Amygdala (tissue), 56 donors: ENCODE measurements at regions not wholly inside any gene's neighbourhood (a gene's known extent, or its start where the extent isn't known, plus 50 kb on each side); places are given as distances from the start of the nearest gene placed in this dataset.
"Not testable (repeated sequence)": the region's sequence is repeated elsewhere in the genome, so short reads cannot be mapped to it uniquely, and the experiment has no call there.

Experiments
- DNase-seq, 56 donors: peaks; one replicate each; lab custom pipeline; 2025; lab: John Stamatoyannopoulos, UW

- peak in 52 of 56 donors; percentile 4 to 82 (median 52) for DNase-seq
Observed at GRCh38 chr13:94825507-94825906, 113.2 kb upstream of the SOX21 start.

DNA sequence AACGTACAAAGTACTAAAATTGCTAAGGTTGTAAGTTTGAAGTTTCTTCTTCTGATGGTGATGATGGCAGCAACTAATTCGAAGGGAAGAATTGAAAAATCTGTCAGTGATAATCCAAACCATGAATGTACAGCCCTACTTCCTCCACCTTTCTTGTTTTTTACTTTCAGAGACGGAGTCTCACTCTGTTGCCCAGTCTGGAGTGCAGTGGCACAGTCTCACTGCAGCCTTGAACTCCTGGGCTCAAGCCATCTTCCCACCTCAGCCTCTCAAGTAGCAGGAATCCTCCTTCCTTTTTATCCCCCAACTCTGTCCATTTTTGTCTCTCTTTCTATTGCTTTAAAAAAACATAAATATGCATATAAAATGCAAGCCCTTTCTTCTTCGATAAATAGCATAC lies 112.3 kb upstream of the SOX21 start:
- DNase-seq: no peak

- no peak for DNase-seq
Observed at GRCh38 chr13:94822356-94822755, 110.0 kb upstream of the SOX21 start.

DNA sequence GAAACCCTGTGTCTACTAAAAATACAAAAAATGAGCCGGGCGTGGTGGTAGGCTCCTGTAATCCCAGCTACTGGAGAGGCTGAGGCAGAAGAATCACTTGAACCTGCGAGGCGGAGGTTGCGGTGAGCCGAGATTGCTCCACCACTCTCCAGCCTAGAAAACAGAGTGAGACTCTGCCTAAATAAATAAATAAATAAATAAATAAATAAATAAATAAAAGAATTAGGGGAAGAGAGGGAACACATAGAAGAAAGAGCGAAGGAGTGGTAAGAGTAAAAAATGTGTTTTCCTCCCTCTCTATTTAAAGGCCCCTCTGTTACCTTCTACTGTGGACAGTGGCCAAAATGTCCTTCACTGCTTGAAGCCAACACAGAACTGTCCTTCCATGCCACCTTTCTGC lies 103.9 kb upstream of the SOX21 start:
- no peak for DNase-seq

DNA sequence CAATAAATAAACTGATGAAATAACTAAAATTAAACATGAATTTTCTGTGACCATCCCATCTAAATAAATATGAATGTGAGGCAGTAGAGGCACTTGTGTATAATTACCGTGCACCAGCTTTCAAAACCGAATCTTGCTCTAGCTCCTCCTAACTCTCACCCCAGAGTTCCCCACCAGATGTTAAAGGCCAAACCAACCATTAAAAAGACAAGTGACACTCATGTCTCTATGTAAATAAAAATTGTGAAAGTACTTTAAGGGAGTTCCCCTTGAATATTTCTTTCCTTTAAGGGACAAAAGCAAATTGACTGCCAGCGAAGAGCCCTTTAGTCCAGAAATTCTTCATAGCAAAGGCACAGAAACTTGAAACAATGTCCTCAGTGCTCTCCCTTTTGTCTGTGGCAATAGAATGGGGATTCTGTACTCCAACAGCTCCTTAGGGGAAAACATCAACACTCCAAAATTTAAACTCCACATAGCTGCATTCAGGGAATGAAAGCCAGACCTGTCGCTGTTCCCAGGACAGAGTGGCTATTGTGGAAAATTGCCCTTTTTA lies 101.7 kb upstream of the SOX21 start:
- no peak for DNase-seq

DNA sequence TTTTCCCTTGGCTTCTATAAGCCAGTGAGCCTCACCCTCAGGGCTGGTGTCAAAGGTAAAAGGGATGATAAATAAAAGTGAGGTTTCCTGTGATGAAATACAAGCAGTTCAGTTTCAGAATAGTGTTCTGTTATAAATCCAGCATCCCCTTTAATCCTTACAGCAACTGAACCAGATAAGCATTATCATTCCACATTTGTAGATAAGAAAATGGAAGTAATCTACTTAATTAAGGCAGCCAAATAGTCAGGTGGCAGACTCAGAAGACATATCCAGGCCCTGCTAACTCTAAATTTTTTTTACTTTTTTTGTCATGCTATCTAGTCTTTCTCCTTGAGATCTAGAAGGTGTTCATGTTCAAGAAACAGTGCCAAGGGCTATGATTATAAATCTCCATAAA lies 99.4 kb upstream of the SOX21 start:
- no peak for DNase-seq

- no peak for DNase-seq
Observed at GRCh38 chr13:94800423-94800822, 88.1 kb upstream of the SOX21 start.

DNA sequence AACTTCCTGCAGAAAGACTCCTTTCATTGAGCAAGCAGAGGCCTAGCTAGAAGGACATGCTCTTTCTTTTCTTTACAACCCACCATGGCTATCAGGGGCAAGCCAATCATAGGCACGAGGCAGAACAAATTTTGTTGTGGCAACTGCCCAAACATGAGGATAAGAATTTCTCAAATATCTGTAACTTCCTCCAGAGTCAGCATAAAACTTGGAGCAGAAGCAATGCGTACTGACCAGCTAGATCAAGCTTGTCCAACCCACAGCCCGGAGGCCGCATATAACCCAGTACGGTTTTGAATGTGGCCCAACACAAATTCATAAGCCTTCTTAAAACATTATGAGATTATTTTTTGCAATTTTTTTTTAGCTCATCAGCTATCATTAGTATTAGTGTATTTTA lies 87.0 kb upstream of the SOX21 start:
- no peak for DNase-seq

- DNase-seq: no peak
Observed at GRCh38 chr13:94798738-94799137, 86.4 kb upstream of the SOX21 start.

- no peak for DNase-seq
Observed at GRCh38 chr13:94795292-94795691, 82.9 kb upstream of the SOX21 start.

- DNase-seq: not testable (repeated sequence)
Observed at GRCh38 chr13:94786246-94786645, 73.9 kb upstream of the SOX21 start.

DNA sequence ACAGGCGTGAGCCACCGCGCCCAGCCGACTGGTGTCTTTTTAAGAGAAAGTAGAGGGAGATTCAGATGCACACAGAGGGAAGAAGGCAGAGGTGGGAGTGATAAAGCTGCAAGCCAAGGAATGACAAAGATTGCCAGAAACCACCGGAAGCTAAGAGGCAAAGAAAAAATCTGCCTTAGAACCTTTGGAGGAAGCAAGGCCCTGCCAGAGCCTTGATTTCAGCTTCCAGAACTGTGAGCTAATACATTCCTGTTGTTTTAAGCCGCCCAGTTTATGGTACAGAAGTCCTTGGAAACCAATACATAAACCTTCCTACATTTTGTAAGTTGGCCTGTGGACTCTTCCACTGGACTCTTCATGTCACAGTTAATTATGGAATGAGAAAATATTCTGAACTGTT lies 71.7 kb upstream of the SOX21 start:
- DNase-seq: no peak

- no peak for DNase-seq
Observed at GRCh38 chr13:94783489-94783888, 71.1 kb upstream of the SOX21 start.

- no peak for DNase-seq
Observed at GRCh38 chr13:94780421-94780820, 68.1 kb upstream of the SOX21 start.

DNA sequence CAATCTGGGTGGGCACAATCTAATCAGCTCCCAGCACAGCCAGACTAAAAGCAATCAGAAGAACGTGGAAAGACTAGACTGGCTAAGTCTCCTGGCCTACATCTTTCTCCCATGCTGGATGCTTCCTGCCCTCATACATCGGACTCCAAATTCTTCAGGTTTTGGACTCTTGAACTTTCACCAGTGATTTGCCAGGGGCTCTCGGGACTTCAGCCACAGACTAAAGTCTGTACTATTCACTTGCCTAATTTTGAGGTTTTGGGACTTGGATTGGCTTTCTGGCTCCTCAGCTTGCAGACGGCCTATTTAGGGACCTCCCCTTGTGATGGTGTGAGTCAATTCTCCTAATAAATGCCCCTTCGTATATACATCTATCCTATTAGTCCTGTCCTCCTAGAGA lies 66.6 kb upstream of the SOX21 start:
- no peak for DNase-seq

GRCh38 chr13:94778585-94778984 lies 66.2 kb upstream of the SOX21 start:
- no peak for DNase-seq

DNA sequence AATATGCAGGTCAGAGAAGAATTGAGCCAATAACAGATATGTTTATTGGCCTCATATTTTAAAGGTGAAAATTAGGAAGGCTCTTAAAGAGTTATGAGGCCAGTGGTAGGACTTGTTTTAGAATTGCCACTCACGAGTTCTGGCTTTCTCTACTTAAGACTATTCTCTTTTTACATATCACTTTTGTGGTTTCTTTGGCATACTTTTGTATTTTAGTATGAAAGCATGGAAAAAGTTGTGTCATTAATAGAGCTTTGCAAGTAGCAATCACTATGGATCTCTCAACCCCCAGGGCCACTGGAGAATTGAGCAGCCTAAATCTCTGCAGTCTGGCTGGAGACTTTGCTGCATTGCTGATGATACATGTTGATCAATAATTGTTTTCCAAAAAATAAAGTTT lies 64.6 kb upstream of the SOX21 start:
- DNase-seq: no peak

DNA sequence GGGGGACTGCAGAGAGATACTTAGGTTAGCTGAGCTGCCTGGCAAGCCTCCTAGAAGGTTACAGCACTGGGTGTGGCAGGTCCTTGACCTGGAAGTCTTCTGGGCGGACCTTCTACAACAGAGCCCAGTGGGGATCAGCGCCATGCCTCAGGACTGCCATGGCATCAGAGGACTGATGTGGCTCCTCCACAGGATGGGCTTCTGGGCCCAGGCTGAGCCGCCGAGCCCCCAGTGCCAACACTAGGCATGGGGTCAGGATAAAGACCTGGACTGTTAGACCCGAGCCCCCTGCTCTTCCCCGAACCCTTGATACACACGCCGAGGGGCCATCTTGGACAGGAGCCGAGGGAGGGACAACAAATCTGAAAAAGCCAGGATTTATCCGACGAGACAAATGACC lies 64.0 kb upstream of the SOX21 start:
- no peak for DNase-seq

GRCh38 chr13:94765814-94766213 lies 53.5 kb upstream of the SOX21 start:
- no peak for DNase-seq

- no peak for DNase-seq
Observed at GRCh38 chr13:94764576-94765321, 52.4 kb upstream of the SOX21 start.
